ENCODE measurements at regions not wholly inside any gene's neighbourhood (a gene's known extent, or its start where the extent isn't known, plus 50 kb on each side); places are given as distances from the start of the nearest gene placed in this dataset.

DNA sequence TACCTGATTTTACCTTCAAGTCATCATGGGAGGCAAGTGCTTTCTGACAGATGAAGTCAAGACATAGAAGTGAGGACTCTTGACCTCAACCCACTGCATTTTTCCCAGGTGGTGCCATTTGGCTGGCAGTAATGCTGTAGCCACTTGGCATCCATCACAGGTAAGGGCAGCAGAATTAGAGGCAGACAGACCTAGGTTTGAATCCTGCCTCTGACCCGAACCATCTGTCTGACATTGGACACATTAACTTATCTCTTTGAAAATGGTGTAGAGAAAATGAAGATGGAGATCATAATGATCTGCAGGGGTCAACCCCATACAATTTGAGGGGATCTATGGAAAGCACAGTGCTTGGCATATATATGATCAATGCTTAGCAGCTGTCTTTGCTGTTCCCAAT lies 505.5 kb downstream of the NPIPA7 start (continued):
- TF ChIP-seq BACH1 (IDR thresholded peaks at IDR 0.05; ENCODE audit: low read length), result no peak
- TF ChIP-seq SIN3A (conservative IDR thresholded peaks at IDR 0.05 in 1 of 2, IDR thresholded peaks at IDR 0.05 in 1 of 2; ENCODE audit: low read depth in 1 of 2, low read length in 2 of 2), result no peak
- TF ChIP-seq, protein P1, sequence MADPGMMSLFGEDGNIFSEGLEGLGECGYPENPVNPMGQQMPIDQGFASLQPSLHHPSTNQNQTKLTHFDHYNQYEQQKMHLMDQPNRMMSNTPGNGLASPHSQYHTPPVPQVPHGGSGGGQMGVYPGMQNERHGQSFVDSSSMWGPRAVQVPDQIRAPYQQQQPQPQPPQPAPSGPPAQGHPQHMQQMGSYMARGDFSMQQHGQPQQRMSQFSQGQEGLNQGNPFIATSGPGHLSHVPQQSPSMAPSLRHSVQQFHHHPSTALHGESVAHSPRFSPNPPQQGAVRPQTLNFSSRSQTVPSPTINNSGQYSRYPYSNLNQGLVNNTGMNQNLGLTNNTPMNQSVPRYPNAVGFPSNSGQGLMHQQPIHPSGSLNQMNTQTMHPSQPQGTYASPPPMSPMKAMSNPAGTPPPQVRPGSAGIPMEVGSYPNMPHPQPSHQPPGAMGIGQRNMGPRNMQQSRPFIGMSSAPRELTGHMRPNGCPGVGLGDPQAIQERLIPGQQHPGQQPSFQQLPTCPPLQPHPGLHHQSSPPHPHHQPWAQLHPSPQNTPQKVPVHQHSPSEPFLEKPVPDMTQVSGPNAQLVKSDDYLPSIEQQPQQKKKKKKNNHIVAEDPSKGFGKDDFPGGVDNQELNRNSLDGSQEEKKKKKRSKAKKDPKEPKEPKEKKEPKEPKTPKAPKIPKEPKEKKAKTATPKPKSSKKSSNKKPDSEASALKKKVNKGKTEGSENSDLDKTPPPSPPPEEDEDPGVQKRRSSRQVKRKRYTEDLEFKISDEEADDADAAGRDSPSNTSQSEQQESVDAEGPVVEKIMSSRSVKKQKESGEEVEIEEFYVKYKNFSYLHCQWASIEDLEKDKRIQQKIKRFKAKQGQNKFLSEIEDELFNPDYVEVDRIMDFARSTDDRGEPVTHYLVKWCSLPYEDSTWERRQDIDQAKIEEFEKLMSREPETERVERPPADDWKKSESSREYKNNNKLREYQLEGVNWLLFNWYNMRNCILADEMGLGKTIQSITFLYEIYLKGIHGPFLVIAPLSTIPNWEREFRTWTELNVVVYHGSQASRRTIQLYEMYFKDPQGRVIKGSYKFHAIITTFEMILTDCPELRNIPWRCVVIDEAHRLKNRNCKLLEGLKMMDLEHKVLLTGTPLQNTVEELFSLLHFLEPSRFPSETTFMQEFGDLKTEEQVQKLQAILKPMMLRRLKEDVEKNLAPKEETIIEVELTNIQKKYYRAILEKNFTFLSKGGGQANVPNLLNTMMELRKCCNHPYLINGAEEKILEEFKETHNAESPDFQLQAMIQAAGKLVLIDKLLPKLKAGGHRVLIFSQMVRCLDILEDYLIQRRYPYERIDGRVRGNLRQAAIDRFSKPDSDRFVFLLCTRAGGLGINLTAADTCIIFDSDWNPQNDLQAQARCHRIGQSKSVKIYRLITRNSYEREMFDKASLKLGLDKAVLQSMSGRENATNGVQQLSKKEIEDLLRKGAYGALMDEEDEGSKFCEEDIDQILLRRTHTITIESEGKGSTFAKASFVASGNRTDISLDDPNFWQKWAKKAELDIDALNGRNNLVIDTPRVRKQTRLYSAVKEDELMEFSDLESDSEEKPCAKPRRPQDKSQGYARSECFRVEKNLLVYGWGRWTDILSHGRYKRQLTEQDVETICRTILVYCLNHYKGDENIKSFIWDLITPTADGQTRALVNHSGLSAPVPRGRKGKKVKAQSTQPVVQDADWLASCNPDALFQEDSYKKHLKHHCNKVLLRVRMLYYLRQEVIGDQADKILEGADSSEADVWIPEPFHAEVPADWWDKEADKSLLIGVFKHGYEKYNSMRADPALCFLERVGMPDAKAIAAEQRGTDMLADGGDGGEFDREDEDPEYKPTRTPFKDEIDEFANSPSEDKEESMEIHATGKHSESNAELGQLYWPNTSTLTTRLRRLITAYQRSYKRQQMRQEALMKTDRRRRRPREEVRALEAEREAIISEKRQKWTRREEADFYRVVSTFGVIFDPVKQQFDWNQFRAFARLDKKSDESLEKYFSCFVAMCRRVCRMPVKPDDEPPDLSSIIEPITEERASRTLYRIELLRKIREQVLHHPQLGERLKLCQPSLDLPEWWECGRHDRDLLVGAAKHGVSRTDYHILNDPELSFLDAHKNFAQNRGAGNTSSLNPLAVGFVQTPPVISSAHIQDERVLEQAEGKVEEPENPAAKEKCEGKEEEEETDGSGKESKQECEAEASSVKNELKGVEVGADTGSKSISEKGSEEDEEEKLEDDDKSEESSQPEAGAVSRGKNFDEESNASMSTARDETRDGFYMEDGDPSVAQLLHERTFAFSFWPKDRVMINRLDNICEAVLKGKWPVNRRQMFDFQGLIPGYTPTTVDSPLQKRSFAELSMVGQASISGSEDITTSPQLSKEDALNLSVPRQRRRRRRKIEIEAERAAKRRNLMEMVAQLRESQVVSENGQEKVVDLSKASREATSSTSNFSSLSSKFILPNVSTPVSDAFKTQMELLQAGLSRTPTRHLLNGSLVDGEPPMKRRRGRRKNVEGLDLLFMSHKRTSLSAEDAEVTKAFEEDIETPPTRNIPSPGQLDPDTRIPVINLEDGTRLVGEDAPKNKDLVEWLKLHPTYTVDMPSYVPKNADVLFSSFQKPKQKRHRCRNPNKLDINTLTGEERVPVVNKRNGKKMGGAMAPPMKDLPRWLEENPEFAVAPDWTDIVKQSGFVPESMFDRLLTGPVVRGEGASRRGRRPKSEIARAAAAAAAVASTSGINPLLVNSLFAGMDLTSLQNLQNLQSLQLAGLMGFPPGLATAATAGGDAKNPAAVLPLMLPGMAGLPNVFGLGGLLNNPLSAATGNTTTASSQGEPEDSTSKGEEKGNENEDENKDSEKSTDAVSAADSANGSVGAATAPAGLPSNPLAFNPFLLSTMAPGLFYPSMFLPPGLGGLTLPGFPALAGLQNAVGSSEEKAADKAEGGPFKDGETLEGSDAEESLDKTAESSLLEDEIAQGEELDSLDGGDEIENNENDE (IDR thresholded peaks at IDR 0.05; ENCODE audit: insufficient replicate concordance, low read length), result no peak
- TF ChIP-seq SP2 (IDR thresholded peaks at IDR 0.05; ENCODE audit: low read length), result no peak

All from H1 (cell line).